HG03342 (cell line): ENCODE measurements at regions not wholly inside any gene's neighbourhood (a gene's known extent, or its start where the extent isn't known, plus 50 kb on each side); places are given as distances from the start of the nearest gene placed in this dataset.

Source experiments
- ATAC-seq: cut with Tn5 transposase; IDR thresholded peaks from one replicate; pipeline ENCODE4 v1.9.1; 2021; ENCODE audit warnings: mild to moderate bottlenecking, moderate library complexity; ENCODE audit not compliant: unreplicated experiment

GRCh38 chr14:44029933-44030332 is 477.1 kb downstream of the FSCB start:
- no peak for ATAC-seq

- ATAC-seq = no peak
Observed at GRCh38 chr14:44027397-44027796, 479.7 kb downstream of the FSCB start.

GRCh38 chr14:44010595-44010994 is 496.5 kb downstream of the FSCB start:
- ATAC-seq = no peak

- no peak for ATAC-seq
Observed at GRCh38 chr14:44010071-44010470, 497.0 kb downstream of the FSCB start.

GRCh38 chr14:44009642-44010041 is 497.4 kb downstream of the FSCB start:
- ATAC-seq = no peak

GRCh38 chr14:43988989-43989388 is 518.1 kb downstream of the FSCB start:
- ATAC-seq = no peak

- no peak for ATAC-seq
Observed at GRCh38 chr14:43983721-43984120, 523.4 kb downstream of the FSCB start.

- no peak for ATAC-seq
Observed at GRCh38 chr14:43981135-43981768, 525.8 kb downstream of the FSCB start.

- ATAC-seq = no peak
Observed at GRCh38 chr14:43956741-43957140, 550.3 kb downstream of the FSCB start.

- no peak for ATAC-seq
Observed at GRCh38 chr14:43949400-43949799, 557.7 kb downstream of the FSCB start.

- ATAC-seq = no peak
Observed at GRCh38 chr14:43939836-43940235, 567.2 kb downstream of the FSCB start.

- ATAC-seq = no peak
Observed at GRCh38 chr14:43938588-43939281, 568.3 kb downstream of the FSCB start.

- no peak for ATAC-seq
Observed at GRCh38 chr14:43937001-43937400, 570.1 kb downstream of the FSCB start.

- ATAC-seq = no peak
Observed at GRCh38 chr14:43934102-43934501, 573.0 kb downstream of the FSCB start.

- no peak for ATAC-seq
Observed at GRCh38 chr14:43914041-43914693, 592.9 kb downstream of the FSCB start.

- no peak for ATAC-seq
Observed at GRCh38 chr14:43903209-43903608, 603.9 kb downstream of the FSCB start.

- ATAC-seq = no peak
Observed at GRCh38 chr14:43901911-43902673, 605.0 kb downstream of the FSCB start.

- no peak for ATAC-seq
Observed at GRCh38 chr14:43900173-43900655, 606.9 kb downstream of the FSCB start.

- no peak for ATAC-seq
Observed at GRCh38 chr14:43898687-43899086, 608.4 kb downstream of the FSCB start.

- no peak for ATAC-seq
Observed at GRCh38 chr14:43896044-43896443, 611.0 kb downstream of the FSCB start.

GRCh38 chr14:43894534-43894933 is 612.5 kb downstream of the FSCB start:
- ATAC-seq = peak; percentile 64
